GM18498 (cell line): ENCODE measurements at regions not wholly inside any gene's neighbourhood (a gene's known extent, or its start where the extent isn't known, plus 50 kb on each side); places are given as distances from the start of the nearest gene placed in this dataset.
"Not testable (repeated sequence)": the region's sequence is repeated elsewhere in the genome, so short reads cannot be mapped to it uniquely, and the experiment has no call there.

Experiments used
- ATAC-seq: cut with Tn5 transposase; IDR thresholded peaks from one replicate; pipeline ENCODE4 v1.9.1; 2021; ENCODE audit warnings: mild to moderate bottlenecking, moderate library complexity; ENCODE audit not compliant: unreplicated experiment

DNA sequence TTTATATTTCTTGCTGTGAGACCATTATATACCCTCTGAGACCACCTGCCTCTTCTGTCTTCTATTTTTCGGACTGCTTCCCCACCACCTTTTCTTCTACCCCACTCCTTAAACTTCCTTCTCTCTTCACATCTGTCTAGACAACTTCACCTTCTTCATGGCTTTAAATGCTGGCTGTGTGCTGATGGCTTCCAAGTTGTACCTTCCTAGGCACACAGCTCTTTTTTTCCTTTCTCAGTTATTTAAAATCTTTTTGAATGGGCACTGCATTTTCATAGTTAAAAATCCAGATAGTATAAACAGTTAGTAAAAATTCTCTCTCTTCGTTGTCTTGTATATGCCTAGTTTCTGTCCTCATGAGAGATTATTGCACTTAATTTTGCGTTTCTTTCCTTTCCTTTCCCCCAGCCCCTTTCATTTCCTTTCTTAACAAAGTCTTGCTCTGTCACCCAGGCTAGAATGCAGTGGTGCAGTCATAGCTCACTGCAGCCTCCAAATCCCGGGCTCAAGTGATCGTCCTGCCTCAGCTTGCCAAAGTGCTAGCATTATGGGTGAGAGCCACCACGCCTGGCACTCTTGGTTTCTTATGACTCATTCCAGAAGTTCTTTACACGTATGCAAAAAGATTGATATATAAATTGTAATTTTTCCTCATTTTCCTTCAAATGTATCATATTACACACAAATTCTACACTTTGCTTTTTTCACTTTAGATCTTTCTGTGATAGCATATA is 114.3 kb downstream of the NPIPB5 start:
- ATAC-seq: no peak

DNA sequence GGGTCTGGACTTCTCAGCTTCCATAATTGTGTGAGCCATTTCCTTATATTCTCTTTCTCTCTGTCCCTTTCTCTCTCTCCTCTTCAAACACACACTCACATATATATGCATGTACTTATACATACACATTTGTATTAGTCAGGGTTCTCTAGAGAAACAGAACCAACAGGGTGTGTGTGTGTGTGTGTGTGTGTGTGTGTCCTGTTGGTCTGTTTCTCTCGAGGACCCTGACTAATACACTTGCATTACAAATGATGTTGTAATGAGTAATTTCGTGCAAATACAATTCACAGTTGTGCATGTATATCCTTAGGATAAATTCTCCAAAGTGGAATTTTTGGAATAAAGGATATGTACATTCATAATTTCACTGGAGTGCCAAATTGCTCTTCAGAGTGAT is 115.3 kb downstream of the NPIPB5 start:
- no peak for ATAC-seq

DNA sequence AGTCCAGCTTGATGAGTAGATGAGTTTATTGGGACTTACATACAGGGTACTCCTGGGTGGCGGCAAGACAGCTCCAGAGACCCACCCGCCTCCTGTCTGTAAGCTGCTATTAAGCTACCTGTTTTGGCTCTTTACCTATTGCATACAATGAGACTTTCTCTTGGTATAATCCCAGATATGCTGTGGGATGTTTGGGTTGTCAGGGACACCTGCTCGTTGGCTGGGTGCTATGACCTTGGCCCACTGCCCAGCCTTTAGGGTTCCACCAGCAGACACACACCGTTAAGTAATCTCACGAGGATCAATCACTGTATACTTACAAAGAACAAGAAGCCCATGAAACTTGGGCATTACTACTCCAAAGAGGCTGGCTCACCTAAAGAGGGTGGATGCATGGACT is 116.4 kb downstream of the NPIPB5 start:
- ATAC-seq: no peak

DNA sequence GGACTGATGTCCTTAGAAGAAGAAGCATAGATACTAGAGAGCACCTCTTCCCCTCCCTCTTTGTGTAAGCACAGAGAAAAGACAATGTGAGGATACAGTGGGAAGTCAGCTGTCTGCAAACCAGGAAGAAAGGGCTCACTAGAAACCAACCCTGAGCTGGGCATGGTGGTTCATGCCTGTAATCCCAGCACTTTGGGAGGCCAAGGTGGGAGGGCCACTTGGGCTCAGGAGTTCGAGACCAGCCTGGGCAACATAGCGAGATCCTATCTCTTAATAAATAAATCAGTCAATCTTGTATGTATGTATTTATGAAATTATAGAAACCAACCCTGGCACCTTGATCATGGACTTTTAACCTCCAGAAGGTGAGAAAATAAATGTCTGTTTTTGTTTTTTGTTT is 118.3 kb downstream of the NPIPB5 start:
- ATAC-seq: no peak

DNA sequence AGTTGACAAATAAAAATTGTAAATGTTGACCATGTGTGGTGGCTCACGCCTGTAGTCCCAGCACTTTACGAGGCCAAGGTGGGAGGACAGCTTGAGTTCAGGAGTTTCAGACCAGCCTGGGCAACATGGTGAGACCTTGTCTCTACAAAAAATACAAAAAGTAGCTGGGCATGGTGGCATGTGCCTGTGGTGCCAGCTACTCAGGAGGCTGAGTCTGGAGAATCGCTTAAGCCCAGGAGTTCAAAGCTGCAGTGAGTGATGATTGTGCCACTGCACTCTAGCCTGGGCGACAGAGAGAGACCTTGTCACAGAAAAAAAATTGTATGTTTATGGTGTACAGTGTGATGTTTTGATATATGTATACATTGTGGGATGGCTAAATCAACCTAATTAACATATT is 119.6 kb downstream of the NPIPB5 start:
- ATAC-seq: no peak

DNA sequence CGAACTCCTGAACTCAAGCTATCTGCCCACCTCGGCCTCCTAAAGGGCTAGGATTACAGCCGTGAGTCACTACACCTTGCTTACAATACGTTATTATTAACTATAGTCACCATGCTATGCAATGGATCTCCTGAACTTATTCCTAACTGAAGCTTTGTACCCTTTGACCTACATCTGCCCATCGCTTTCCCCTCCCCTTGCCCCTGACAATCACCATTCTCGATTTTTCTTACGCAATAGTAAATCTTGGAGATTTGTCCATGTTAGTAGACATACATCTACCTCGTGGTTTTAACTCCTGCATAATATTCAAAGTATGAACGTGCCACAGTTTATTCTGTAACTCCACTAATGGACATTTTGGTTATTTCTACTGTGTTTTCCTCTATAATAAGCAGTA is 120.6 kb downstream of the NPIPB5 start:
- ATAC-seq: no peak

DNA sequence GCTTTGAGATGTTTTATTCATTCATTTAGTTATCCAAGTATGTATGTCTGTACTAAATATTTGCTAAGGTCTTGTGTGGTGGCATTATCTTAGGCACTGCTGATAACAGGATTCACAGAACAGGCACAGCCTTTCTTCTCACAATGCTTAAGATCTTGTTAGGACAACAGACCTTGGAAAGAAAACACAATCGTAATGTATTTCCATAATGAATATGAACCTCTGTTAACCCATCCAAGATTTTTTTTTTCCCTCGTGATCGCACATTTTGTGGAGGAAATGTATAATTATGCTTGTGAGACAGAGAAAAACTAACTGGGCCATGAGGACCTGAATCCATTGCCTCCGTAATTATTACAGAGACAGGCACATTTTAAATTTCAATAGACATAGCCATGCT is 121.9 kb downstream of the NPIPB5 start:
- ATAC-seq: no peak

DNA sequence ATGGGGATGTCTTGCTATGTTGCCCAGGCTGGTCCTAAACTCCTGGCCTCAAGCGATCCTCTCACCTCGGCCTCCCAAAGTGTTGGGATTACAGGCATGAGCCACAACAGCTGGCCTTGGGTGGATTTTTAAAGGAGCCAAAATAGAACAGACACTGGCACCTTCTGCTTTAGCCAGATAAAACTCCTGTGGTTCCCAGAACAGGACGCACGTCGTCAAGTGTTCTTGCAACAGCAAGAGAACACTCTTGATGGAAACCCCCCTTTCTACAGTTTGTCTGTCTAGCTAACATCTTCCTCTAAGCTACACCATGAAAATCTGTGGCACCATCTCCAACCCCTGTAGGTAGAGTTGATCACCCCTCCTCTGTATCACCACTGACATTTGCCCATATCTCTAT is 122.6 kb downstream of the NPIPB5 start:
- ATAC-seq: no peak

DNA sequence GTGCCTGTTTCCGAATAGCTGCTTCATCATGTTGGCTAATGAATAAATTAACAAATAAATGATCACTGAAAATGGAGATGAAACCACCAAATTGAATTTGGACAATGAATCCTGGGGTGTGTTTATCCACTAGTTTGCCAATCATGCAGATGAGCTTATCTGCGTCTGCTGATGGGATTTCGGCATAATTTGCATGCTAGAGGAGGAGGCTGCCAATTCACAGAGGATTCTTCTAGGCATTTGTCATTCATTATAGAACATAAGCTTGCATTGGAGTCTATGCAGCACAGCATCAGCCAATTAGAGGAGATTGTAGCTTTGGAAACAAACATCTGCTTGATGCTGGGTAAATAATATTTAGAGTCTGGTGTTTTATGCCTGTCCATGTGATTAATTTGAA is 123.1 kb downstream of the NPIPB5 start:
- no peak for ATAC-seq

DNA sequence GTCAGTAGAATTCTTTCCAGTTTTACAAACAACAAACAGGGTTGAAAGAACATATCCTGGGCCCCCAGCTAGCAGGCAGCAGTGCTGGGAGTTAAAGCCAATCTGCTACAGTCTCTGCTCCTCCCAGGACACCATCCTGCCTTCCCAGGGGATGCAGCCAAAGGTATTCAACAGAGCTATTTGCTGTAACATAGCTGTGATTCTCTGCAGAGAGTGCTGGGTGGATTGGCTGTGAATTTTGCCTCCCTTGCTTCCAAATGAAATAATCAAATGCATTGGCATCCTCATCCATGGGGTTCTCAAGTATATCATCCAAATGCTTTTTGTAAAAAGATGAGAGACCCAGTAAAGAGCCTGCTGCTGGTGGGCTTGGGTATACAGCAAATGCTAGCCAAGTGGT is 124.3 kb downstream of the NPIPB5 start:
- no peak for ATAC-seq

DNA sequence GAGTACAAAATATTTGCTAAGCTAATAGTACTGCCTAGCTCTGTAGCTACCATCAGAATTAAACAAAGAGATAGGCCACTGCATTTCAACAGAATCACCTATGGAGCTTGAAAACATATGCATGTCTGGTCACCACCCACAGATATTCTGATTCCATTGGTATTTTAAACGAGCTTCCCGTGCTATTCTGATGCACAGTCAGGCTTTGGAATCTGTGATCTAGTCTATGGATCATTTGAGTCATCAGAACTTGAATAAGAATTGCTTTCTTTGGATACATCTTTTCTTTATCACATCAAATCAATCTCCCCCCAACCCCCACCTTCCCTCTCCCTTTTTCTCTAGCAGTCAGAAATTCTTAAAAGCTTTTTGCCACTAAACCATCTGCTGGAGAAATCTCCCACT is 124.7 kb downstream of the NPIPB5 start:
- ATAC-seq: no peak

DNA sequence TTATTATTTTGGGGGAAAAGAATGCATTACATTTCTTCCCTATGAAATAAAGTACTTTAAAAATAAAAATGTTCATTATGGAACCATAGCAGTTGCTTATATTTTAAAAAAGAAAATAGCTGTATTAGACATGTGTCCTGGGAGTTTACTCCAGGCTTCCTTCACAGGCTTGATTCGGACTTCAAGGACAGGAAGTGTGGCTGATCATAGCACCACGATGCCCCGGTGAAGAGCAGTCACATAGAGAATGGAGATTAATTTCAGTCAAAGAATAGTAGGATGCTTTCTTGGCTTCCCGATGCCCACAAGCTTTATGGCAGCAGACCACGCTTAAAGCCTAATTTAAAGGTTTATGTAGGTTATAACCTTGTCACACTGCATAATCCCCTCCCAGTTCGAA is 125.1 kb downstream of the NPIPB5 start:
- no peak for ATAC-seq

DNA sequence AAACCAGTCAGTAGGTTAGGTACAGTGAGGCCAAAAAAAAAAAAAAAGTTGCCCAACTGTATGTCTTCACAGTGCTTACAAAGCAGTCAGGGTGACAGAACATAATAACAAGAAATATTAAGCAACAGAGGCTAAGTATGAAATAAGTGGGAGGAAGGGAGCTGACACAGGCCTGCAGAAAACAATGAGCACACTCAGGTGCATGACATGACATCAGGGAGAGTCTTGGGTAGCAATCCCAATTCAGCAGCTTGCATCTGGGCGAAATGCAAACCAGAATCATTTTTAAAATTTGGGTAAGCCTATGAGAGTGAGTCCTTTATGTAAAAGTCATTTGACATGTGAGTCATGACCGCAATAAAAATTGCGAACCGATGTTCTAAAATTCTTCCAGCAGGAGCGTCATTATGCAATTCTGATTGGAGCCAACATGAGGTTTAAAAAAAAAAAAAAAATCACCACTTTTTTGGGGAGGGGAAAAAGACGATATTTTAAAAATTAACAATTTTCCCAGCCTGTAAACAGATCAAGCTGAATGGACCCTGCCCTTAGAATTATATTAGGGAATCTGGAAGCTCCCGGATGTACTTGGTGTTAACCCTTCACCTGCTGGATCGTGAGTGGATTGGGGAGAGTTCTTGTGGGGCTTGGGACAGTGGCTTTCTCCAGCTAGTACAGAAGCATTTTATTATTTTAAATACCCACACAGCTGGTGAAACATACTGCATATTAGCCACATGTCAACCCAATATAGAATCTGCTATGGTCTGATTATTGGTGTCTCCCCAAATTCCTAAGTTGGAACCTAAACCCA is 127.9 kb downstream of the NPIPB5 start:
- no peak for ATAC-seq

DNA sequence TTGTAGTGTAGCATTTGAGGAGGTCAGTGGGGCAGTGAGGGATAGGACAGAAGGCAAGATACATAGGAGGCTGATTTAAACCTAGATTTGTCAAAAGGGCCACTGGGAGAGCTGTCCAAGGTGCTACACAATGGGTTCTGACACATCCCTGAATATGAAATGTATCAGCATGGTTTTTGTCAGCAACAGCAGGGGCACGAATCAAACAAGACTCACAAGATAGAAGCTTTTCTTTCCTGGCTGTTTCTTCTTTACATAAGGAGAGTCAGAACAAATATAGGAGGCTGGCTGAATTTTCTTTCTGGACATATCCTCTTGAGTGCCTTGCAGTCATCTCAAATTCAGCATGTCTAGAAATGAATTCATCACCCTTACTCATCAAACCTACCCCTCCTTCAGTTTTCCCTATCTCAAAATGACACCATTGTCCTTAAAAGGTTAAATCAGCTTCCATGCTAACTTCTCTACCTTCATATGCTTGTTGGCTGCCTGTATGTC is 130.5 kb downstream of the NPIPB5 start:
- no peak for ATAC-seq

DNA sequence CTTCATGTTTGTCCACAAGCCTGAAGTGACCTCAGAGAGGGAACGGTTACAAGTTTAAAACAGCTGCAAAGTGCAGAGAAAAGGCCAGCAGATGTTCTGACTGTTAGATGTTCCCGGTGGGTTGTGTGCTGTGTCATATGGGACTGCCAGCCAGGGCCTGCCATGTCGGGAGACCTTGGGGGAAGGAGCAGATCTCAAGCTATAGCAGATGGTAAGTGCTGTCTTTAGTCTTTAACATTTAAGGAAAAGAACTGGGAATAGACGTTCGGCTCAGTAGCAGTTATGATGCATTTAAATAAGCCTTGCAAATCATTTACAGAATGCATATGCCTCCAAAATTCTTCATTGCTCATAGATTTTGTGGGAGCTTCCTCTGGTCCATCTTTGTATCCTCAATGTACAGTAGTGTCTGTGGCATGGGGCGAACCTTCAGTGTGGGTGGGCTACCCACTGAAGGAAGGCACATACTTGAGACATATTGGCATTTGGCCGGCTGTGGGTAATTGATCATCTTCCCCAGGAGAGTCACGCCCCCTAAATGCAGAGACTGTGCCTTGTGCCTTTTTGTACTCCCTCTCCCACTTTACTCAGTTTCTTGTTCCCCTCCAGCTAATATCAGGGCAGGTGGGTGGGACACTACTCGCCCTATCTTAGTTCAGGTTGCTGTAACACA is 131.9 kb downstream of the NPIPB5 start:
- ATAC-seq: no peak

DNA sequence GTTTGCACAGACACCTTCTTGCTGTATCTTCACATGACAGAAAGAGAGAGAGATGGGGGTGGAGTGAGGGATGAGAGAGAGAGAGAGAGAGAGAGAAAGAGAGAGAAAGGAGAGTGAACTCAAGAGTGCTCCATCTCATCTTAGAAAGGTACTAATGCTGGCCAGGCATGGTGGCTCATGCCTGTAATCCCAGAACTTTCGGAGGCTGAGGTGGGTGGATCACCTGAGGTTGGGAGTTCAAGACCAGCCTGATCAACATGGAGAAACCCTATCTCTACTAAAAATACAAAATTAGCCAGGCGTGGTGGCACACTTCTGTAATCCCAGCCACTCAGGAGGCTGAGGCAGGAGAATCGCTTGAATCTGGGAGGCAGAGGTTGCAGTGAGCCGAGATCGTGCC is 132.5 kb downstream of the NPIPB5 start:
- not testable (repeated sequence) for ATAC-seq

DNA sequence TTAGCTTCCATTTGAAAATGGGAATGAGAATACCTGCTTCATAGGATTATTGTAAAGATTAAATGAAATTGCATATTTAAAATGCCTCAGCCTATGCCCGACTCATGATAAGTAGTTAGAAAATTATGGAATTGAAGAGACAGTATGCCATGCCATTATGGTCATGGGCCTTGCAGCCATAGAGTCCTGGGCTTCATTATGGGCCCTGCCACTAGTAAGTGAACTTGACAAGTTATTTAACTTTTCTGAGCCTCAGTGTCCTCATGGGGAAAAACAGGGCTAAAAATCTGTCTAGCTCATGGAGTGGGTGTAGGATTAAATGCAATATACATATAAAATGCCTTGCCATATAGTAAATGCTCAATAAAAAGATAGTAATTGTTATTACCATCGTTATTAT is 133.2 kb downstream of the NPIPB5 start:
- ATAC-seq: no peak

DNA sequence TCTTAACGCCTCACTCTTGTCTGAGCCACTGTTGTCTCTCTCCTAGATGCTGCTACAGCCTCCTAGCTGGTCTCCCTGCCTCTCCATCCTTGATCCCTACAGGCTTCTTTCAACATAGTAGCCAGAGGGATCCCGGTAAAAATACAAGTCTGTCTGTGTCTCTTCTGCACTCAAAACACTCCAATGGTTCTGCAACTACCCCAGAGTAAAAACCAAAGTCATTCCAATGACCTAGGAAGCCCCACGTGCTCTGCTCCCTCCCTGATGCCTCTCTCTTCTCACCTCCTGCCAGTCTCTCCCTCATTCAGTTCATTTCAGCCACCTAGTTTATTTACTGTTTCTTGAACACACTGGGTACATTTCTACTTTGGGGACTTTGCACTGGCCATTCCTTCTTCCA is 135.2 kb downstream of the NPIPB5 start:
- ATAC-seq: no peak

DNA sequence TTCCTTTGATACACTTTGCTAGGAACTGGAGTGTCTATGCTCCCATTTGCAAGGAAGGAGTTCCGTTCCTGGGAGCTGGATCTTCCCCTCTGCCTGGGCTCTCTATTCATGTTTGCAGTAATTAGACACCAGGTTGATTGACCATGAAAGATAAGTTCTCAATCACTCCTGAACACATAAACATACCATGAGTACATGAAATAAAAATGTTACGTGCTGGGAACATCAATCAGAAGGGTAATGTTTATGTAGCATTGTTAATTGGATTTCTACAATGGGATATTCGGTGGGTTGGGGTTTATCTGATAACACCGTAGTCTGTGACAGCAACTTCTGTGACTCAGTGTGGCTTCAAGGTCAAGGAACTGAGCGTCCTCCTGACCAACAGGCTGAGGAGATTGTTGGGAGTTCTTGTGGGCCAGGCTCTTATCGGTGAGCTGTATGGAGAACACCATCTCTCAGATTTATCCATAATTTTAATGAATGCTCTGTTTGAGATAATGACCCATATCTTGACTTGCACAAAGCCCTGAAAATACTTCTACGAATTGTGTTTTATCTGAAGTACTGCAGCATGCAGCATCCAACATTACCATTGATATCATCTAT is 136.4 kb downstream of the NPIPB5 start:
- ATAC-seq: no peak

DNA sequence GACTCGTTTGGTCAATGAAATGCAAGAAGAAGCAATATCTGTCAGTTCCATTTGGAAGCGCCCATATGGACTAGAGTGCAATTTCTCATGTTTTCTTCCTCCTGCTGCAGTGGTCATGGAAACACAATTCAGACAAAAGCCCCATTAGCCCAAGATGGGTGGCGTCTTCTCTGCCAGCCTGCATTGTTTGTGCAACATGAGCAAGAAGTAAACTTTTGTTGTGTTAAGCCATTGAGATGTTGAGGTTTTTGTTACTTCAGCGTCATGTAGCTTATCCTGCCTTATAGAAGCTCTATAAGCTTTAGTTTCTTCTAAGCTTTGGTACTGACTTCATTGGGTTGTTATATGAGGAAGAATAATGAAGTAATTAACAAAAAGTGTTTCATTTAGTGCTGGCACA is 137.4 kb downstream of the NPIPB5 start:
- ATAC-seq: no peak

DNA sequence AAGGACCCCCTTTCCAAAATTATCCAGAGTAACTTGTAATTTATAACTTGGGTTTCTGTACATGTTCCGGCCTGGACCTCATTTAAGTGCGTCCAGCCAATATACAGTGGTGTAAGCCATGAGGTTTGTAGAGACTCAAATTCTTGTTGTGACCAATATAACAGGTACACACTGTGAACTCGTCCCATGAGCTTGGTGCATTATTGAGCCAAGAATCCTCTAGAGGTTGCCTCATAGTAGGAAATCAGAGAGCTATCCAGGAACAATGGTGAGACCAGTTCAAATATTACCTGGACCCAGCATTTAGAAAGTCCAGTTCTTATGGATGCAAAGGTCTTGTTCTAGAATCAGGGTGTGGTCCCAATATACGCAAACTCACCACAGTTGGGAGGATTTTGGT is 138.2 kb downstream of the NPIPB5 start:
- ATAC-seq: no peak
